CD4-positive, alpha-beta T cell treated with Interleukin-2 at 100 ng/mL for 4 hours (primary cell): ENCODE measurements at regions not wholly inside any gene's neighbourhood (a gene's known extent, or its start where the extent isn't known, plus 50 kb on each side); places are given as distances from the start of the nearest gene placed in this dataset.

Experiments
- DNase-seq: peaks from one replicate; pipeline ENCODE4 v3.0.0-alpha.2; 2020; ENCODE audit warnings: low spot score

GRCh38 chr2:145197944-145198343 lies 678.0 kb upstream of the ZEB2 start:
- no peak for DNase-seq

DNA sequence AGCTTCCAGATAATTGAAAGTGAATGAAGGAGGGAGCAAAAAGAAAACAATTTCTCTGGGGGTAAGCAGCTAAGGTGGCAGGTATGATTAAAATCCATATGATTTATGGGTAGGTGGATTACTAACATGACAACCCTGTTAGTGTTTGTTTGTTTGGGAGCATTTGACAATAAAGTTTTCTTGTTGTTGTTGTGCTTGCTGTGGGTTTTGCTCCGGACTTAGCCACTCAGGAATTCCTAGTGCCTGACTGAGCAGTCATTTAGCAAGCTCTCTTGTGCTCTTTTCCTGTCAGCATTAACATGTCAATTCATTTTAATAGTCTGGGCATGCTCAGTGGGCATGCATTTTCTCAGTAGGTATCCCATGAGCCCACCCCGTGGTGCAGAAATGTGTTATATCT lies 674.8 kb upstream of the ZEB2 start:
- DNase-seq: no peak

- no peak for DNase-seq
Observed at GRCh38 chr2:145190031-145190703, 670.2 kb upstream of the ZEB2 start.

- no peak for DNase-seq
Observed at GRCh38 chr2:145186303-145186702, 666.4 kb upstream of the ZEB2 start.

GRCh38 chr2:145185696-145186095 lies 665.8 kb upstream of the ZEB2 start:
- DNase-seq: no peak

- no peak for DNase-seq
Observed at GRCh38 chr2:145184741-145185651, 665.1 kb upstream of the ZEB2 start.

- no peak for DNase-seq
Observed at GRCh38 chr2:145169285-145169684, 649.4 kb upstream of the ZEB2 start.

DNA sequence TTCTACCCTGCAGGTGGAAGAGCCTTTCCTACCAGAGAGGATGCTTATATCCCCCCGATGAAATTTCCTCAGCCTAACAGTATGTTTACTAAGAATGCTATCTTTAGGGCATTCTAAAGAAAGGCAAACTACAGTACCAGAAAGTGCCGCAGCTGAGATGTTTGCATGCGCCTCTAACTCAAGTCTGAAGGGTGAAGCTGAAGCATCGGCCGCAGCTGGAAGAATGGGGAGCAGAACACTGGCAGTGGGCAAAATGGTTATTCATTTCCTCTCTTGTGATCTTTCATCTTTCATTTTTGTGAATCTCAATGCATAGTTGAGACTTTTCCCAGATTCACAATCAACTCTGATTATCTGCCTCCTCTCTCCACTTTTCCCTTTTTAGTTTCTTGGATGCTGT lies 648.2 kb upstream of the ZEB2 start:
- no peak for DNase-seq

- no peak for DNase-seq
Observed at GRCh38 chr2:145166731-145167302, 646.9 kb upstream of the ZEB2 start.

- no peak for DNase-seq
Observed at GRCh38 chr2:145161656-145162055, 641.7 kb upstream of the ZEB2 start.

- no peak for DNase-seq
Observed at GRCh38 chr2:145160855-145161254, 640.9 kb upstream of the ZEB2 start.

DNA sequence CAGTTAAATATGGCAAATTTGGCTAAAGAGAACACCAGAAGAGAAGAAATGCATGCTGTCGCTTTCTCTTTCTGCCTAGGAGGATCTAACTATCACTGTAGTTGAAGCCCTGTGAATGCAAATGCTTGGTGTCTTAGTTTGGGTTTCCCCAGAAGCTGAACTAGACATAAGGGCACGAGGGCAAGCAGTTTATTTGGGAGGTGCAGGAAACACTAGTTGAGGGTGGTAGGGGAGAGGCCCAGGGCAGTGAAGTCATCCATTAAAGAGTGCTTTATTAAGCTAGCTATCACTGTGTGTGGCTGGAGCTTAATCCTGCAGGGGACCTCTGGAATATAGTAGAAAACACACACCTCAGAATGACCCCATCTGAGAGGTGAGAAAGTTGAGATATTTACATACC lies 639.8 kb upstream of the ZEB2 start:
- no peak for DNase-seq

DNA sequence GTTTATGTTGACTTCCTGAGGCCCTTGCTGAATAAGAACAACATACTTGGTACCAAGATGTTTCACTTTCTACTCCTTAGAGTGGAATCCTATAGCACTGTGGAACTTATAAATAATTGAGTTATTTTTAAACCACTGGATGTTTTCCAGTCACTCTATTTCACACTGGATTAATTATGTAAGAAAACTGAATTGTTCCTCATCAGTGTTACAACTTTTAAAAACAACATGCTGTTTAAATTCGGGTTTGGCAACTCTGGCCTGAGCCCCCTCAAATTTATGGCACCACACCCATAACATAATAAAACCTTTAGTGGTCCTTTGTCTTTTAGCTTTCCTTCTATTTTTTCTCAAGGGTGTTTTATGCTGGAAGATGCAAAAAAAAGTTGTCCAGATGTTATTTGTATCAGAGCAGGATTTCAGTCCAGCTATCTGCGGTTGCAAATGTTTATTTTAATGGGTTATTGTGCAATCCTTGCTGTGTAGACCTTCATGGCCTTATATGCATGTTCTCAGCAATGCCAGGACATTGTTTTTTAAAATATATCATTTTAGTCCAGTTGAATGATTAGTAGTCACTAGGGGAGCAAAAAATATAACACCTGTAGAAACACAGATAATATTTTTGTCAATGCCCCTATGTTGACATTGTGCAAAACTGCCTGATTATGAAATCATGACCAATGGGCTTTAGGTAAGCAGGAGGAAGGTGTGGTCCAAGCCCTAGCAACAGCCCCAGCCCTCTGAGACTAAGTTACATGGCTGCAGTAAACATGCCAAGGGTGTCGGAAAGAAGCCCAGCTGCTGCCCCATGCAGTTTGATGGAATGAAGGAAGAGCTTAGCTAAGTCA lies 638.0 kb upstream of the ZEB2 start:
- DNase-seq: no peak

GRCh38 chr2:145157036-145157675 lies 637.2 kb upstream of the ZEB2 start:
- DNase-seq: no peak

DNA sequence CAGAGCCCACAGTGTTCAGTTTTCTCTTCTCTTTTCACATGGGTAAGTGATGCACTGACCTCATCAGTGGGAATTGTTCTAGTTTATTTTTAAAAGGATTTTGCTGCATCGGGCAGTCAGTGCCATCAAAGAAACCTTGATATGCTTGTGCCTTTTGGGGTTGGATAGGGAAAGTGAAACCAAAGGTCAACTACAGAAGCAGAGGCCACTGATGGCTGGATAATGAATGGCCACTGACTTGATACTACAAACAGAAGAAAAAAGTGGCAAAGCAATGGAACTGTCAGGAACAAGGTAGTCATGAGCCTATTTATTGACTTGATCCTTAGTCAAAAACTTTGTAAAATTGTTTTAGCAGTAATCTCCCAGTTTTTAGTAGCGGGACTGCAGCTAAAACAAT lies 636.3 kb upstream of the ZEB2 start:
- no peak for DNase-seq

DNA sequence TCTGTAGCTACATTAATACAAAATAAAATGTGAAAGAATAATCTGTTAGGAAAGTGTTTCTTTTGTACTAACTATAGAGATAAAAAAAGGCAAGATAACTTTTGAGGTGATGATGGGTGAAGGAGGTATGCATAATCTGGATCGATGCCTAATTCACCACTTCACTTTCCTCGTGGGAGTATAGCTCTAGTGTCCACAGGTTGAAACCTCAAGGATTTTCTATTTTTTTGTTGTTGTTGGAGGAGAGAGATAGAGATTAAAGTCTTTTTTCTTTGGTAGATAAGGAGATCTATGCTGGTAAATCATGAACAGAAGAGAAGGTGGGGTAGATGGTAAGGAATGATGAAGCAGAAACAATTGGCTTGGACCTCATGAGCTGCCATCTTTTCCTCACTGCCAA lies 635.3 kb upstream of the ZEB2 start:
- DNase-seq: no peak

DNA sequence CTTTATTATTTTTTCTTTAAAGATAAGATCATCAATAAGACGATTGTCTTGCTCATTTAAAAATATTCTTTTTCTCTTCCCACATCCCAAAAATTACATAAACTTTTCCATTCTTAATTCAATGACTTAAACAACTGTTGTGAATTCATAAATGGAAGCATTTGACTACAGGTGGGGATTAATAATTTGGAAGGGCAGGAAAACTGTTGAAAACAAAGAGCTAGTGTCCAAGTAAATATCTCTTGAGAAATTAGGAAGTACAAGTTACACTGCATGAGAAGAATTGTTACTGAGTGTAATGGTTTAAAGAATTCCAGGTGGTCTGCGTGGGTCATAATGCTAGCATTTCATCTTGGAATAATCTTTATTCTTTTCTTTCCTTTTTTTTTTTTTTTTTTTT lies 634.8 kb upstream of the ZEB2 start:
- no peak for DNase-seq

DNA sequence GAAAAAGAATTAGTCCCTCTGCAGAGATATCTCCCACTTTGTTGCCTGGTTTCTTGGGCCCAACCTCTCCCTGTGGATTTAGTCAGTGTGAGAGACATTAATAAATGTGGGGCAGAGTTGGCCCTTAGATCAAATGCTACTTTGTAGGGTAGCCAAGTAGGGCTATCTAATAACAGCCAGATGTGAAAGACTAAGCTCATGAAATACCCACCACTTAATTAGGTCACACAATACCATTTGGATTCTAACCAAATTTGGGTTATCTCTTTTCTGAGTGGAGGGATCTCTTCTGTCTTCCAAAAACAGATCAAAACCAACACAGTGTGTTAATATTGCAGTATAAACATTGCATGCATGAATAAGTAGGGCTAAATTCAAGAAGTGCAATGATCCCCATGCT lies 626.8 kb upstream of the ZEB2 start:
- no peak for DNase-seq

GRCh38 chr2:145144131-145144728 lies 624.3 kb upstream of the ZEB2 start:
- DNase-seq: no peak

- no peak for DNase-seq
Observed at GRCh38 chr2:145141981-145142380, 622.1 kb upstream of the ZEB2 start.

- no peak for DNase-seq
Observed at GRCh38 chr2:145140658-145141057, 620.7 kb upstream of the ZEB2 start.
